ENCODE measurements at regions not wholly inside any gene's neighbourhood (a gene's known extent, or its start where the extent isn't known, plus 50 kb on each side); places are given as distances from the start of the nearest gene placed in this dataset.

DNA sequence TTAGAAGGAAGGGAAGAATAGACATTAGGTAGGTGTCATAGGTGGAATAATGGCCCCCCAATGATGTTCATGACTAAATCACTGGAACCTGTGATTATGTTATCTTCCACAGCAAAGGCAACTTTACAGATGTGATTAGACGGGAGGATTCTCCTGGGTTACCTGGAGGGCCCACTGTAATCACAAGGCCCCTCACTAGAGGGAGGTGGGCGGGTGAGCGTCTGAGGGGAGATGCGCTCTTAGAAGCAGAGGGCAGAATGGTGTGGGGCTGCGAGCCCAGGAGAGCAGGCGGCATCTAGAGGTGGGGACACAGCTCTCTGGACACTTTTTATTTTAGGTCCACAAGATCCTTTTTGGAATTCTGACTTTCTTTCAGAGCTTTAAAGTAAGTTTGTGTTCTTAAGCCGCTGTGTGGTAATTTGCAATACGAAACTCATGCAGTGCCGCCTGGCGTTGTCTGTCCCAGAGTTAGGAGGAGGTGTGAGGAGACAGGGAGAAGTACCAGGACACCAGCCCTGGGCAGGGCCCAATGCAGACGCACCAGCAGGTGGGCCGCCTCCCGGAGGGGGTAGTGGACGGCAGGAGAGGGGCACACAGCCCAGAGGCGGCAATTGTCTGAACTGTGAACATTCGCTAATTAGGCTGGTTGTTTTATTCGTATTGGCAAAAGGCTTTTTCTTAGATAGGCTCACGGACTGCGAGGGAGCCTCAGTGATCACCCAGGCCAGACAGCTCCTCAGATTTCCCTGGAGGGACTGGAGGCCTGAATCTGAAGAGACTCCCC lies 51.1 kb upstream of the FANCC start:
- Mint-ChIP-seq H3K4me1 (peaks cover 44% of the 10 kb centered on the region), H3K27me3 (ENCODE audit: low read depth, poor library complexity) (peaks cover 10% of the 10 kb centered on the region), H3K9me3 (peaks cover 18% of the 10 kb centered on the region), H3K36me3 (ENCODE audit: low read depth) (peaks cover 9% of the 10 kb centered on the region), H3K27ac (no peak overlapping the region), H3K4me3 (no peak overlapping the region)
- DNase-seq = no peak
- TF ChIP-seq, protein P1, sequence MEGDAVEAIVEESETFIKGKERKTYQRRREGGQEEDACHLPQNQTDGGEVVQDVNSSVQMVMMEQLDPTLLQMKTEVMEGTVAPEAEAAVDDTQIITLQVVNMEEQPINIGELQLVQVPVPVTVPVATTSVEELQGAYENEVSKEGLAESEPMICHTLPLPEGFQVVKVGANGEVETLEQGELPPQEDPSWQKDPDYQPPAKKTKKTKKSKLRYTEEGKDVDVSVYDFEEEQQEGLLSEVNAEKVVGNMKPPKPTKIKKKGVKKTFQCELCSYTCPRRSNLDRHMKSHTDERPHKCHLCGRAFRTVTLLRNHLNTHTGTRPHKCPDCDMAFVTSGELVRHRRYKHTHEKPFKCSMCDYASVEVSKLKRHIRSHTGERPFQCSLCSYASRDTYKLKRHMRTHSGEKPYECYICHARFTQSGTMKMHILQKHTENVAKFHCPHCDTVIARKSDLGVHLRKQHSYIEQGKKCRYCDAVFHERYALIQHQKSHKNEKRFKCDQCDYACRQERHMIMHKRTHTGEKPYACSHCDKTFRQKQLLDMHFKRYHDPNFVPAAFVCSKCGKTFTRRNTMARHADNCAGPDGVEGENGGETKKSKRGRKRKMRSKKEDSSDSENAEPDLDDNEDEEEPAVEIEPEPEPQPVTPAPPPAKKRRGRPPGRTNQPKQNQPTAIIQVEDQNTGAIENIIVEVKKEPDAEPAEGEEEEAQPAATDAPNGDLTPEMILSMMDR (IDR thresholded peaks at IDR 0.05) = no peak

Data from nephron progenitor cell (in vitro differentiated cells).